ENCODE measurements at regions not wholly inside any gene's neighbourhood (a gene's known extent, or its start where the extent isn't known, plus 50 kb on each side); places are given as distances from the start of the nearest gene placed in this dataset.

- Histone ChIP-seq H3K9me3 (ENCODE audit: low read length) (no peaks in the 10 kb centered on the region), H3K79me2 (ENCODE audit: insufficient read depth, low read length) (no peaks in the 10 kb centered on the region), H3K4me2 (ENCODE audit: low read depth, low read length) (no peak overlapping the region), H2AFZ (ENCODE audit: low read length) (no peak overlapping the region), H3K36me3 (replicated peaks in 1 of 2; ENCODE audit: control insufficient read depth in 1 of 2, insufficient read depth in 2 of 2, low read length in 2 of 2) (no peaks in the 10 kb centered on the region), H3K4me3 (replicated peaks in 1 of 3; ENCODE audit: insufficient read depth in 1 of 3, low read depth in 2 of 3, low read length in 3 of 3) (no peak overlapping the region), H3K4me1 (ENCODE audit: insufficient read depth, low read length) (no peaks in the 10 kb centered on the region), H3K9ac (ENCODE audit: insufficient read depth, low read depth, low read length) (no peak overlapping the region), H4K20me1 (ENCODE audit: insufficient read depth, low read length) (no peaks in the 10 kb centered on the region; the same call in 1 of the 2 replicates), H3K27me3 (ENCODE audit: control insufficient read depth in 1 of 2, insufficient read depth in 2 of 2, low read length in 2 of 2) (peaks cover 0 to 21% of the 10 kb centered on the region in 2 experiments; a peak in 3 of 5 replicates), H3K27ac (ENCODE audit: extremely low read length, insufficient read depth, low read length) (no peak overlapping the region)
- BruUV-seq (replicated peaks) = no TSS peak
- intact Hi-C loops (cut with micrococcal nuclease; ENCODE audit: unreplicated experiment) = no loop called here
- no peak for FAIRE-seq
- ChIA-PET POLR2A (no interaction called here), CTCF (ENCODE audit: low intra/inter-chr PET ratio, low total read pairs) (no interaction called here)
- TF ChIP-seq ISL2 (CRISPR knock-in tag; IDR thresholded peaks at IDR 0.05) (no peak), RBFOX2 (IDR thresholded peaks at IDR 0.05; ENCODE audit: low read depth, low read length) (no peak), RFX3 (CRISPR knock-in tag; IDR thresholded peaks at IDR 0.05) (no peak), HNRNPK (IDR thresholded peaks at IDR 0.05; ENCODE audit: low read depth, low read length, poor library complexity, severe bottlenecking) (no peak), KDM3A (CRISPR knock-in tag; IDR thresholded peaks at IDR 0.05; ENCODE audit: low read depth) (no peak), MXD4 (CRISPR knock-in tag; IDR thresholded peaks at IDR 0.05) (no peak), ZHX2 (IDR thresholded peaks at IDR 0.05; ENCODE audit: low read depth) (no peak), ZHX2 (CRISPR knock-in tag; IDR thresholded peaks at IDR 0.05; ENCODE audit: borderline replicate concordance) (no peak), ZNF619 (CRISPR knock-in tag; IDR thresholded peaks at IDR 0.05) (no peak), MTA3 (CRISPR knock-in tag; IDR thresholded peaks at IDR 0.05) (no peak), ZNF282 (IDR thresholded peaks at IDR 0.05; ENCODE audit: partially characterized antibody) (no peak), ZNF749 (CRISPR knock-in tag; IDR thresholded peaks at IDR 0.05; ENCODE audit: borderline replicate concordance) (no peak), ZNF800 (CRISPR knock-in tag; IDR thresholded peaks at IDR 0.05) (no peak), MAF1 (CRISPR knock-in tag; IDR thresholded peaks at IDR 0.05; ENCODE audit: borderline replicate concordance) (no peak), FOXM1 (CRISPR knock-in tag; IDR thresholded peaks at IDR 0.05) (no peak), RFXAP (CRISPR knock-in tag; IDR thresholded peaks at IDR 0.05; ENCODE audit: borderline replicate concordance) (no peak), CCDC6 (CRISPR knock-in tag; IDR thresholded peaks at IDR 0.05) (no peak), SRSF1 (optimal IDR thresholded peaks at IDR 0.05; ENCODE audit: low read depth, low read length) (no peak), ZNF20 (CRISPR knock-in tag; IDR thresholded peaks at IDR 0.05) (no peak), RARG (CRISPR knock-in tag; IDR thresholded peaks at IDR 0.05; ENCODE audit: low read depth) (no peak)
- no peak for ATAC-seq
- WGBS (ENCODE audit: low lambda C conversion rate) = 17% methylated on average over 5 of the region's 5 CpGs
- in situ Hi-C loops (cut with HindIII; ENCODE audit: extremely low pct_ligation_motif_present, low pct_unique_long_range_greater_than_20kb) = no loop called here
- DNase-seq (ENCODE audit: low spot score) = no peak
These were observed 54.0 kb upstream of the PRDM11 start for GRCh38 chr11:45092404-45092785.
